ENCODE measurements at regions not wholly inside any gene's neighbourhood (a gene's known extent, or its start where the extent isn't known, plus 50 kb on each side); places are given as distances from the start of the nearest gene placed in this dataset.
"Not testable (repeated sequence)": the region's sequence is repeated elsewhere in the genome, so short reads cannot be mapped to it uniquely, and the experiment has no call there.

GRCh38 chr13:90605664-90606063 is 741.8 kb upstream of the MIR17HG start:
- no peak for TF ChIP-seq CTCF (IDR thresholded peaks at IDR 0.05)
- Histone ChIP-seq H3K36me3 (no peaks in the 10 kb centered on the region), H3K27ac (no peak overlapping the region), H3K27me3 (replicated peaks; ENCODE audit: insufficient read depth) (no peaks in the 10 kb centered on the region), H3K4me3 (no peak overlapping the region), H3K9me3 (no peaks in the 10 kb centered on the region), H3K4me1 (ENCODE audit: control insufficient read depth in 1 of 2, low read depth in 2 of 2) (no peaks in the 10 kb centered on the region)
- DNase-seq (ENCODE audit: low spot score) (no peak), ATAC-seq (ENCODE audit: insufficient number of reproducible peaks, low FRiP score, low read depth) (no peak)

- H3K27me3 ChIP-seq (replicated peaks; ENCODE audit: insufficient read depth); H3K4me1 ChIP-seq (ENCODE audit: control insufficient read depth in 1 of 2, low read depth in 2 of 2); H3K27ac ChIP-seq; DNase-seq (ENCODE audit: low spot score); H3K4me3 ChIP-seq; H3K36me3 ChIP-seq; H3K9me3 ChIP-seq; ATAC-seq (ENCODE audit: insufficient number of reproducible peaks, low FRiP score, low read depth): not testable (repeated sequence)
Measured at GRCh38 chr13:90606921-90607320, 740.6 kb upstream of the MIR17HG start.

- DNase-seq (ENCODE audit: low spot score) (no peak), ATAC-seq (ENCODE audit: insufficient number of reproducible peaks, low FRiP score, low read depth) (no peak)
- Histone ChIP-seq H3K36me3 (no peaks in the 10 kb centered on the region), H3K27me3 (replicated peaks; ENCODE audit: insufficient read depth) (no peaks in the 10 kb centered on the region), H3K4me1 (ENCODE audit: control insufficient read depth in 1 of 2, low read depth in 2 of 2) (no peaks in the 10 kb centered on the region), H3K9me3 (no peaks in the 10 kb centered on the region), H3K27ac (no peak overlapping the region), H3K4me3 (no peak overlapping the region)
- no peak for TF ChIP-seq CTCF (IDR thresholded peaks at IDR 0.05)
Measured at GRCh38 chr13:90612391-90612790, 735.1 kb upstream of the MIR17HG start.

- TF ChIP-seq CTCF (IDR thresholded peaks at IDR 0.05) = no peak
- Histone ChIP-seq H3K4me3 (no peak overlapping the region), H3K27me3 (replicated peaks; ENCODE audit: insufficient read depth) (no peaks in the 10 kb centered on the region), H3K4me1 (ENCODE audit: control insufficient read depth in 1 of 2, low read depth in 2 of 2) (no peaks in the 10 kb centered on the region), H3K36me3 (no peaks in the 10 kb centered on the region), H3K27ac (no peak overlapping the region), H3K9me3 (no peaks in the 10 kb centered on the region)
- no peak for ATAC-seq (ENCODE audit: insufficient number of reproducible peaks, low FRiP score, low read depth)
- no peak for DNase-seq (ENCODE audit: low spot score)
Measured at GRCh38 chr13:90613076-90613795, 734.3 kb upstream of the MIR17HG start.

GRCh38 chr13:90615236-90615635 is 732.3 kb upstream of the MIR17HG start:
- ATAC-seq (ENCODE audit: insufficient number of reproducible peaks, low FRiP score, low read depth) (no peak), DNase-seq (ENCODE audit: low spot score) (no peak)
- Histone ChIP-seq H3K9me3 (no peaks in the 10 kb centered on the region), H3K36me3 (no peaks in the 10 kb centered on the region), H3K4me3 (no peak overlapping the region), H3K4me1 (ENCODE audit: control insufficient read depth in 1 of 2, low read depth in 2 of 2) (no peaks in the 10 kb centered on the region), H3K27ac (no peak overlapping the region), H3K27me3 (replicated peaks; ENCODE audit: insufficient read depth) (no peaks in the 10 kb centered on the region)
- no peak for TF ChIP-seq CTCF (IDR thresholded peaks at IDR 0.05)

- no peaks in the 10 kb centered on the region for H3K27me3 ChIP-seq (replicated peaks; ENCODE audit: insufficient read depth)
- H3K9me3 ChIP-seq = no peaks in the 10 kb centered on the region
- TF ChIP-seq CTCF (IDR thresholded peaks at IDR 0.05) = no peak
- H3K36me3 ChIP-seq = no peaks in the 10 kb centered on the region
- no peak for DNase-seq (ENCODE audit: low spot score)
- no peak for ATAC-seq (ENCODE audit: insufficient number of reproducible peaks, low FRiP score, low read depth)
- H3K4me1 ChIP-seq (ENCODE audit: control insufficient read depth in 1 of 2, low read depth in 2 of 2) = no peaks in the 10 kb centered on the region
- H3K27ac ChIP-seq = no peak overlapping the region
- no peak overlapping the region for H3K4me3 ChIP-seq
Measured at GRCh38 chr13:90615767-90616166, 731.7 kb upstream of the MIR17HG start.

All from thoracic aorta (tissue), 2 donors.